Activated gamma-delta T cell treated with anti-CD3 and anti-CD28 coated beads, Interleukin-2, amount 50 U/mL, for 16 hours (primary cell): ENCODE measurements at regions not wholly inside any gene's neighbourhood (a gene's known extent, or its start where the extent isn't known, plus 50 kb on each side); places are given as distances from the start of the nearest gene placed in this dataset.

Experiments
- DNase-seq: peaks from one replicate; pipeline ENCODE4 v3.0.0-alpha.2; 2020; ENCODE audit warnings: low read depth

DNA sequence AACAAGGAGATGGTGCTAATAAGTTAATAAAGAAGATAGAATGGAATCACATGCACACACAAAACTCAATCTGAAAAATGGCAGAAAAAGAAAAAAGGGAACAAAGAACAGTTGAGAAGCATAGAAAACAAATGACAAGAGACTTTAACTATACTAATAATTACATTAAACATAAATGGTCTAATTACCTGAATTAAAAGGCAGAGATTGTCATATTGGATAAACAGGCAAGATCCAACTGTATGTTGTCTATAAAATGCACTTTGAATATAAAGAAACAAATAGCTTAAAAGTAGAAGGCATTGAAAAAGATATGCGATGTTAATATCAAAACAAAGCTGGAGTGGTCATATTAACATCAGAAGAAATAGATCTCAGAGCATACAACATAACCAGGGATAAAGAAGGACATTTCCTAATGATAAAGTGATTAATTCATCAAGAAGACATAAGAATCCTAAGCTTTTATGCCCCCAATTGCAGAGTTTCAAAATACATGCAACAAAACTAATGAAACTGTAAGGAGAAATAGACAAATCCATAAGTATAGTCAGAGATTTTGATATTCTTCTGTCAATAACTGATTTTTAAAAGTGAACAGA lies 293.5 kb downstream of the PTPRU start:
- DNase-seq: no peak

DNA sequence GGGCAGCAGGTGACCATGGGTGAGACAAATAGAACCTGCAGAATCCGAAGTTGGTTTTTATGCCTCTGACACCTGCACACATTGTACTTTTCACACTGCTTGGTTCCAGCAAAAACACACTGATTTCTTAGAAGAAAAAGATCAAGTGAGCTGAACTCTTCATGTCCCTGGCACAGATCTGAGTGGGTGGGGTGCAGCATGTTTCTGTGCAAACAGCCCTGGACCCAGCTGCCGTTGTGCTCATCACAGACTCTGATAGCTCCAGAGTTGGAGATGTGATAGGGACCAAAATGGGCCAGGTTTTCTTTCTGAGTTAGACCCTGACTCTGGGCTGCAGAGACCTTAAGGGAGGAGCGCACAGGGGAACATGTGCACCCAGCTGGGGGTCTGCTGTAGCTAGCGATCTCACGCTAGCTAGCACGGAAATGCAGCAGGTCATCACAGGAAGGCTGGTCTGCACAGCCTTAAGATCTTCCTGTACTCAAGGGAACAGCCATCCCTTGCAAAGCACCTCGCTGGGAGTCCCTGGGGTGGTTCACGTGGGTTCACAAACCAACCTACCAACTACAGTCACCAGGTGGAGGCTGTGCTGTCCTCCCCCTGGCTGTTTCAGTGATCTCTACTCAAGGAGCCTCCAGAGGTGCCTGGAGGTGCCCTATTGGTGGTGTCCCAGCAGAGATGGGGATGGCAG lies 291.1 kb downstream of the PTPRU start:
- DNase-seq: no peak

DNA sequence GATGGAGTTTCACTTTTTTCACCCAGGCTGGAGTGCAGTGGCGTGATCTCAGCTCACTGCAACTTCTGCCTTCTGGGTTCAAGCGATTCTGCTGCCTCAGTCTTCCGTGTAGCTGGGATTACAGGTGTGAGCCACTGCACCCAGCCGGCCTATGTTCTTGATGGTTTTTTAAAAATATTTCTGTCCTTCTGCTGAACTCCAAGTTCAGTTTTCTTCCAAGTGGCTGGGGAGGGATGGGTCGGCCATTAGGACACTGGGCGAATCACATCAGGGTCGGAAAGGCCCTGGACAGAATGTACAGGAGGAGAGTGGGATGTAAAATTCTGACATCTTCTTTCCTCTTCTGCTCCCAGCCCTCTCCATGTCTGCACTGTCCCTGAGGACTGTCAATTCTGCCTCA lies 289.6 kb downstream of the PTPRU start:
- no peak for DNase-seq

DNA sequence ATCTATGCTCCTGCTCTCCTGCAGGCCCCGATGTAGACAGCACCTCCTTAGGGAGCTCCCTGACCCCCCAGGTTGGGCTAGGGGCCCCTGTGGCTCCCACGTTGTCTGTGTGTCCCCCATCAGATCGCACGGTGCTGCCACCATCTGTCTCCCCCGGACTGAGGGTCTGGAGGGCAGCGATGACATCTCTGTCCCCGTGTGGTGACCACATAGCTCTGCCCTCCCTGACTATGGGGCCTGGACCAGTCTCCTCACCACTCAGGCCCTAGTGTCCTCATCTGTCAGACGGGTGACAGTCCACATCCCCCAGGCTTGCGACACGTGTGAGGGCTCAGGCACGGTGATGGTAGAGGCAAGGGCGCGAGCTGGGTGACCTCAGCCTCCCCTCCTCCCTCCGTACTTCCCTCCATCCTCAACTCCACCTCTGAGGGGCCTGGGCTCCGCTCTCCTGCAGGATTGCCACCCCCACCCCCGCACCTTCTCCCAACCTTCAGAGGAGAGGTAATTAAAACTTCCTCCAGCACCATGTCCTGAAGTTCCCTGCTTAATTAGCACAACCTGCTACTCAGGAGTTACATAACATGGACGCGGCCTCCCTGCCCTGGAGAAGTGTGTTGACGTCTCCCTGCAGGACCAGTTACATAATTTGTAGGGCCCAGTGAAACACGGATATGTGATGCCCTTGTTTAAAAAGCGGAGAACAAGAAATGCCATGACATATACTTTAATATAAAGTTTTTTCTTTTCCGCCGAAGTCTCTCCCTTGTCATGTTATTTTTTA lies 288.2 kb downstream of the PTPRU start:
- DNase-seq: no peak

DNA sequence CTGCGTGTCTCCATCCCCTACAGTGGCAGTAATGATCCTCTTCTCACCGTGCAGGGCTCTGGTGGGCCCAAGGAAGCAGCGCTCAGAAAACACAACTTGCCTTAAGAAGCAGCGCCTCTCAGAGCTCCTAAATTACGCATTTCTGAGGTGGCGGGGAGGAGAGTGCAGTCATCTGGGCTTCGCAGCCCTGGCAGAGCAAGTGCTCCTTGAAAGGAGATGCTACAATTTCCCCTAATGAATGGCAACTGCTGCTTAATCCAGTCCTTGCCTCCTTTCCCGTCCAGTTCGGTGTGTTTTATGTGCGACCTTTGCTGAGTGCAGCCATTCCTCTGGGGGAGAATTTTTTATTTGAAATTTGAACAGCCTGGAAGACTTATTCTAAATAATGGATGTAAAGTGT lies 287.3 kb downstream of the PTPRU start:
- DNase-seq: no peak

DNA sequence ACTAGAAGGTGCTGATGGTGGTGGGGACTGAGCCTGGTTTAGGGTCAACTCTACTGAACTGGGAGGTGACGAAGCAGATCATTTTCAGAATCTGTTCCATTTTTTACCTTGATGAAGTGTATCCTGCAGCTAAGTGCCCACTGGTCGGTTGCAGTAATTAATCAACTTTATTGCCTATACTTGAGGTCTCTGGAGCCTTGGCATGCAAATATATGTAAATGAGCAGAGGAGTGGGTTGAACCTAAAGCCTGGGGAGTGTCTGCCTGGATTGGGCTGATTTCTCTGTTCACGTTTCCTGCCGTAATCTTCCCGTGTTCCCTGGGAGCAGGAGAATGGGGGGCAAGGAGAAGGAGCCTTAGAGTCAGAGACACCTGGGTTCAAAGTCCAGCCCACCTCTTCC lies 286.8 kb downstream of the PTPRU start:
- no peak for DNase-seq

DNA sequence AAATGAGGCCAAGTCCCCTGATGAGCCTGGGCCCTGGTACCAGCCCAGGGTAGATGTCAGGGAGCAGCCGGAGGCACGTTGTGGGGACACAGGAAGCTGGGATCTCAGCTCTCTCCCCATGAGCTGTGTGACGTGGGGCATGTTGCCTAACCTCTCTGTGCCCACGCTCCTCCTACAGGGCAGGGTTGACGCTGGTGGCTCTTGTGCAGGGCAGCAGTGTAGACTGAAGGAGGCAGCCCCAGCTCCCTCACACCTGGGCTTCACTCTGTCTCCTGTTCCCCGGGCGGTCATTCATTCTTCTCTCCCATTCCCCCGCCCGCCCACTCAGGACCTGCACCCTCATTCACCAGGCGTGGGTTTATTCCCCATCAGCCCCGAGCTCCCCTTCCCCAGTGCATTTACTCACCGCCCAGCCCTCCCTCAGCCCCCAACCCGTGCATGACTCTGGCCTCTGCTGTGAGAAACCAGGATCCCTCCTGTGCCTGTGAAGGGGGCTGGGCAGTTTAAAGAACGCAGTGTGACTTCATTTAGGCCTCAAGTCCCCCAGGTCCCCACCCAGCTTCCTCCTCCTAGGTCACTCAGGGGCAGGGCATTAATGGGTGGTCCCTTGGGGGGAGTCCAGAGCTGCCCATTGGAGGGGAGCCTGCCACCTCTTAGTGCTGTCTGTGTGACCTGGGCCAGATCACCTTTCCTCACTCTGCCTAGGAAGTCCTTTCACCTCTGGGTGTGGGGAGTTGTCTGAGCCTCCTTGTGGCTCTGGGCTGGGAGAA lies 285.7 kb downstream of the PTPRU start:
- no peak for DNase-seq

DNA sequence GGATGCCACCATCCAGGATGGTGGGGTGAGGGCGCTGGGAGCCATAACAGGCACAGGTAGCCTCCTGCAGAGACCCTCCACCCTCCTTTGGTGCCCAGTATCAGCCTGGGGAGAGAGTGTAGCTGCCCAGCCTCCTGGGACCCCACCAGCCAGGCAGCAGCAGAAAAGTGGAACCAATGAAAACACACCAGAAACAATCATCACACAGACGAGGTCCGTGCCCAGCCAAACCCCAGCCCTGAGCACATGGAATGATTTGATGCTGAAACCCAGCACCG lies 285.1 kb downstream of the PTPRU start:
- DNase-seq: no peak

DNA sequence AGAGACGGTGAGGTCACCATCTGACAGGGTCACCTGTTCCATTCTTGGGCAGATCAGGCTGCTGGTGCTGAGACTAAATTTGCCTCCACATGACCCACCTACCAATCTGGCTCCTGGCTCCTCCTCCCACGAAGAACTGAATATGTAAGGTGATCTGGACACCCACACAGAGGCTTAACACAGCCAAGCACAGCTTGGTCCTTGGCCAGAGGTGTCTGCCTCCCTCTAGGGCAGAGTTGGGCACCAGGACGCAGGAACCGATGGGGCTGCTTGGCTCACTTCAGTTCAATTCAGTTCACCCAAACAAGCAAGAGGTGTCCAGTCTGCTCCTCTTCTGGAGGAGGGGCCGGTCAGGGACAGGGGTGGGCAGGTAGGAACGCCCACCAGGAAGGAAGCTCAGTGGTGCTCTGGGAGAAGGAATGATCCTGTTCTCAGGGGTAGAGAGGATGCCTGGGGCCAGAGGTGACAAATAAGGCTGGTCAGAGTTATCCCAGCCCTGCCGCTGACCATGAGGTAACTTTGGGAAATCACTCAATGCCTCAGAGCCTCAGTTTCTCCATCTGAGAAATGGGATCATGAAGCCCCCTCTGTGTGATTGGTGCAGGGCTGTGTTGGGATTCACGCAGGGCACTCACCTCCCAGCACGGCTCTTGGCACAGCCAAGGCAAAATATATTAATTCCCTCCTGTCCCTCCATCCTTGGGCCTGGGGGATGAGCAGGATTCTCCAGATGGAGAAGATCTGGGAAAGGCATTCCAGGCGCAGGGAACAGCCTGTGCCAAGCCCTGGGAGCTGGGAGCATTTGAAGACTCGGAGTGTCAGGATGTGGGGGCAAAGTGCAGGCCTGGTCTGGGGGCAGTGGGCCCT lies 284.5 kb downstream of the PTPRU start:
- no peak for DNase-seq

DNA sequence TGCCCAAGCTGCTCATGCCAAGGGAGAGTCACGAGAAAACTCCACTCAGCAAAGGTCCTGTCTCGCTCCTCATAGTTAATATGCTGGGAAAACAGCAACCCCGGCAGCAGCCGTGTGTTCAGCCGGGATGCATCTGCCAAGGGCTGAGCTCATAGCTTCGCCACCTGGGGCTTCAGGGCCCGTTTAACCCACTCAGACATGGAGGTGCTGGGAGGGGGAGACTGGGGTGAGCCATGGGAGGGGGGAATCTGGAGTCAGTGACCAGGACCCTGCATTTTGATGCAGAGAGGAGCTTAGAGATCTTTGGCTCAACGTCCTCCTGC lies 283.4 kb downstream of the PTPRU start:
- no peak for DNase-seq

DNA sequence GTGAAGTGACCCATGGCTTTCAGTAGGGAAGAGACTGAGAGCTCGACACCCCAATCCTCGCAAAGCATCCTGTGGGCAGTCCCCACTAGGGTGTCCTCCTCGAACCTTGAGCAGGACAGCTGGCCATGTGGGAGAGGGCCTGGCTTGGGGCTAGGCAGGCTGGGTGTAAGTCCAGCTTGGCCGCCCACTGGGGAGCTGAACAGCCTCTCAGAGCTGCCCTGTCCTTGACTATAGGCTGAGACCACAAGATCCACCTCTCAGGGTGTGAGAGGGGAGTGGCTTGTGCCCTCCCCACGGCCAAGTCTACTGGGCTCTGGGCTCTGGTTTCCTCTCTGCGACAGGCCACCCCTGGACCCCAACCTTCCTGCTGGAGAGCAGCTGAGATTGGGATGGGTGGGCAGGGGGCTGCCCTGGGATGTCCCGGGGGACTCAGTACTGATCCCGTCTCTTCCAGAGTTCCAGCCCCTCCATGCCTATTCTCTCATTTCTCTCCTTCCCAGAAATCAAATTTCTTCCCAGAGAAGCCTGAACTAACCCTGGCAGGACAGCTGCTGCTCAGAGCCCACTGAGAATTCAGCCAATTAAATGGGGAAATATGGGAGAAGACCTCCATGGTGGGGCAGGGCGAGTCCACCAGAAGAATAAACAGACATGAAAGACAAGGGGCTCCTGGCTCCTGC lies 282.9 kb downstream of the PTPRU start:
- DNase-seq: no peak

DNA sequence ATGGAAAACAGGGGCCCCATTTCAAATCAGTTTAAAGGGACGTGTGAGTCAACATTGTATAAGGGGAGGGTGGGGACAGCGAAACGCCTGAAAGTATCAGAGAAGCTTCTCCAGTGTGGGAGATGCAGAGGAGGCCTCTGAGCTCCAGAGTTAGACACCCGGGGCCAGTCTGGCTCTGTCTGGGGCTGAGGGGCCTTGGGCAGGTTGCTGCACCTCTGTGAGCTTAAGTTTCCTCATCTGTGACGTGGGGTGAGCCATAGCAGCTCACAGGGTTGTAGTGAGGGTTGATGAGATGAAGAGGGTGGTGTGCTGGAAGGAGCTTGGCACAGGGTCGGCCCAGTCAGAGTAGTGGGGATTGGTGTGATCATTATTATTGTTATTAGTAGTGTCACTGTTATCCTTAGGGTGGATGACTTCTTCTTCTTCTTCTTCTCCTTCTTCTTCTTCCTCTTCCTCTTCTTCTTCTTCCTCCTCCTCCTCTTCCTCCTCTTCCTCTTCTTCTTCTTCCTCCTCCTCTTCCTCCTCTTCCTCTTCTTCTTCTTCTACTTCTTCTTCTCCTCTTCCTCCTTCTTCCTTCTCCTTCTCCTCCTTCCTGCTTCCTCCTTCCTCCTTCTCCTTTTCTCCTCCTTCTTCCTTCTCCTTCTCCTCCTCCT lies 282.0 kb downstream of the PTPRU start:
- no peak for DNase-seq

DNA sequence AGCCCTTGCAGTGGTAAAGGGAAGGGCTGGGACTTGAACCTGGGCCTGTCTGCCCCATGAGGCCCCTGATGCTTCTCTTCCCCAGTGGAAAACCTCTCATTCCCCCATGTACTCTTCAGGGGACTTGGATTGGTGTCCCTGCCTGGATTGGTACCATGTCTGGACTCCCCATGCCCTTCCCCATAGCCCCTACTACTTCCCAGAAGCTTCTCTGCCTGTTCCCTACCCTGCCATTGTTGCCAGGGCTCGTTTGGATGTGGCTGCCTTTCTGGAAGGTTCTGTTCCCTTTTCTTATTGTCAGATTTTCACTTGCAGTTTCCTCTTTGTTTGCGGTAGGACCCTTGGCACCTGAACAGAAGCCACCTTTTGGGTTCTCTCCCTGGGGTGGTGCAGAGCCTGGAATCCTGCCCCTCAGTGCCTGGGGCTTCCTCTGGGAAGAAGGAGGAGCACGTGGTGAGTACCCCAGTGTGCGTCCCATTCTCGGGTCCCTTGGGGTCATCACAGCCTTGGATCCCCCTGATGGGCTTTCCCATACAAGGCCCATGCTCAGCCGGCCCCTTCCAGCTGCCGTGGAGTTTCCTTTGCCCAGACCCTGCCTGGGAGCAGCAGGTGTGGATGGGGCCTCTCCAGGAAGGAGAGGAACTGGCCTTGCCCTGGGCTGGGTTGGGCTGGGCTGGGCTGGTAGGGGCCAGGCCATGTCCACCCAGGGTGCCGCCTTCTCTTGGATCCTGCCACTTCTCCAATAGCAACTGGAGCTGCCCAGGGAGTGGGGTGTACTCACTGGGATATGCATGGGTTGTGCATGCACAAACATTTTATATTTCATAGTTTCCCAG lies 281.1 kb downstream of the PTPRU start:
- DNase-seq: no peak

DNA sequence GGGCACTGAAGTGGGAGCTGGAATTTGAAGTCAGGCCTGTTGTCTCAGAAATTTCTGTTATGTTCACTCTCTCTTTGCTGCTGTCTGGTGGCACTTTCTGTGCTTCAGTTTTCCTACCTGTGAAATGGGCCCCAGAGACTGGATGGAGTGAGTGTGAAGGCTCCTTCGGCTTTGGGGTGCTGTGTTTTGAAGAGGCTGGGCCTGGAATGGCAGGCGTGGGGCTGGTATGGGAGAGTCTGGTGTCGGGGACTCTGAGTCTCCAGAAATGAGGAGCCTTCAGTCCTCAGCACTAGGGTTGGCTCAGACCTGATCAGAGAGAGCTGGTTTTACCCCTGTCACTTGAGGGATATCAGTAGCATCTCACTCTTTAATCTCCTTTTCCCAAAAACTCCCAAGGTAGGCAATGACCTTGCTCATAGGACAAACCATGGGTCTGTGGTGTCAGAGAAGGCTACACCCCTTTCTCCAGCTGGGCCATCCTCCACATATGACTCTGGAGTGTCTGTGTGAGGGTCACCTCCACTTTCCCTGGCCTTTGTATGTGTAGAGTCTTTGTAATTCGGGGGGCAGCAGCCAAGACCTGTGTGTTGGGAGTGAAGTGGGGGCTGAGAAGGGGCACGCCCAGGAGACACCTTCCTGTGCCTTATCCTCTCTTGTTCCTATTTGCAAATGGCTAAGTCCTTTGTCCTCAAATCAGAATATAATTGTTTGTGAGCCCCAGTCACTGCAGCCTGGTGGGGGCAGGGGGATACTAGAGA lies 279.9 kb downstream of the PTPRU start:
- no peak for DNase-seq

DNA sequence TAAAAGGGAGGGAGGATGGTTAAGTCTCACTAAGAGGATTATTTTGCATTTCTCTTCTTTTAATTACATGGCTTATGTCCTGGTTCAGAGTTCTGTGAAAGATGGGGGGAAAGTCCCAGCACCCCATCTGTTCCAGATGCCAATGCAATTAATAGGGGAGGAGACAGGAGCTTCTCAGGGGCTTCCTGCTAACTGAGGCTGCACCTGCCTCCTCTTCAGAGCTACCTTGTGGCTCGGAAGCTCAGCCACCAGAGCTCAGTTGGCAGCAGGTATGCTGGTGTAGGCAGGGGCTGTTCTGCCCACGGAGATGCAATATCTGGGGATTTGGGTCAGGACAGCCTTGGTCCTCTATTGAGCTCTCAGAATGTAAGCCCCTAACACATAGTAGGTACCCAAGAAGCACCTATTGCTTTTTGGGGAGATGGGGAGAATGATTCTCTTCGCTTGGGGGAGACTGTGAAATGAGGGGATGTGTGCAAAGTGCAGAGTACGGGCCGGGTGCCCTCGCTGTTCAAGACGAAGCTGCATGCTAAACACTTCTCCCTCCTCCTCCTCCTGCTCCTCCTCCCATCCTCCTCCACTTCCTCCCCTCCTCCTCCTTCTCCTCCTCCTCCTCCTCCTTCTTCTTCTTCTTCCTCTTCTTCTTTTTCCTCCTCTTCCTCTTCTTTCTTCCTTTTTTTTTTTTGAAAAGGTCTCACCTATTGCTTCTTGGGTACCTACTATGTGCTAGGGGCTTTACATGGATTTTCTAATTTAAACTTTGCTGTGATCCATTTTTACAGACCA lies 279.0 kb downstream of the PTPRU start:
- no peak for DNase-seq

DNA sequence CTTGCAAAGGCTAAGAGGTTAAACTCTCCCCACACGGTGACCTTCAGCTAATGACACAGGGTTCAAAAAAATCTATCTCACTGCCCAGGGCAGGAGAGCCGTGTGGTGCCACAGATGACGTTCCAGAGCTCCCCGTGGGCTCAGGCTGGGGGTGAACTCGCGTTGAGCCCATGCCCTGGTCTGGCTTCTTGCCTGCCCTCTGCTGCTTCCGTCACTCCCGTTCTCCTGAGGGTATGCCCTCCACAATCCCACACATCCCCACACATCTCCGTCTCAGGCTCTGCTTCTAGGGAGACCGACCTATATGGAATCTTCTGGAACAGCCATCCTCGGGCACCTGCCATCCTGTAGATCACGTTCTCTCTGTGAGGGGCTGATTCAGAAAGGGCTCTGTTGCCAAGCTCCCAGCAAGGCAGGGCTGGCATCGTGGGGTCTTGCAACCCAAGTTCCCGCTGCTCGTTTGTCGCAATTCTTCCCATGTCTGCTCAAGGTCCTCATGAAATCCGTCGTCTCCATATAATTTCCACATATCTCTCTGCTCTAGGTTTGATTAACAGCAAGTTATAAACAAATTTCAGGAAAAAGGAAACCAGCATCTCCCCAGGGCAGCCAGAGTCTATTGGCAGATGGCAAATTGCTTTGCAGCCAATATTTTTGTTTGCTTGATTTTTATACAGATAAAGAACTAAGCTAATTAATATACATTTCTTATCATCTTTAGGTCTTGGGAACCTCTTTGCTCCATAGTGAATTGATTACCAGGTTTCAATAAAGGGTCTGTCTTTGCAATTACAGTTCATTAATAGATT lies 278.2 kb downstream of the PTPRU start:
- no peak for DNase-seq

DNA sequence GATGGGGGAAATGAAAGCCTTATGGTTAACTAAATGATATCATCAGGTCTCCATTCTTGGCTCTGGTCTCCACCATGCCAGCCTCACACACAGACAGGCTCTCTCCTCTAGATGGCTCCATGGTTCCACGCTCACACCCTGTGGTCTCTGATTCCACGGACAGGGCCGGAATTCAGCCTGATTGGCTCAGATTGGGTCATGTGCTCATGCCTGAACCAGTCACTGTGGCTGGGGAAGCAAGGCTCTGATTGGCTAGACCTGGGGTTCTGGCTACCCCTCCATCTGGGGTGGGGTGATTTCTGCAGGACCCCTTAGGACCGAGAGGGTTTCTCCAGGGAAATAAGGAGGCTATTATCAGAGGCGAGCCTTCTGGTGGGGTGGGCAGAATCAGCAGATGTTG lies 277.0 kb downstream of the PTPRU start:
- no peak for DNase-seq

DNA sequence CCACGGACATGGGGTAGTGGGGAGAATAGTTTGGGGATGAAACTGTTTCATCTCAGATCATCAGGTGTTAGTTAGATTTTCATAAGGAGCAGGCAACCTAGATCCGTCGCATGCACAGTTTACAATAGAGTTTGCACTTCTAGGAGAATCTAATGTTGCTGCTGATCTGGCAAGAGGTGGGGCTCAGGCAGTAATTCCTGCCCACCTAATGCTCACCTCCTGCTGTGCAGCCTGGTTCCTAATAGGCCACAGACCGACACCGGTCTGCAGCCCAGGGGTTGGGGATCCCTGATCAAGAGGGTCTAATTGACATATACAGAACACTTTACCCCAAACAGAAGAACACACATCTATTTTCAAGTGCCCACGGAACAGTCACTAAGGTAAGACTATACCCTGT lies 275.1 kb downstream of the PTPRU start:
- no peak for DNase-seq
